Spinal cord (tissue), 9 donors: ENCODE measurements at regions not wholly inside any gene's neighbourhood (a gene's known extent, or its start where the extent isn't known, plus 50 kb on each side); places are given as distances from the start of the nearest gene placed in this dataset.
A peak's percentile ranks its signal among the peaks of the same experiment; 100 is the strongest.

Experiments used
- DNase-seq, 6 donors: peaks; one replicate each; pipeline versions ENCODE4 v3.0.0 to v3.0.0-alpha.2; 2013 to 2015; ENCODE audit warnings: low spot score in 6 of 6, low read depth in 4 of 6
- H3K27ac ChIP-seq: one replicate; pipeline ENCODE4 v1.5.1; 2013; ENCODE audit warnings: low read depth, low read length, control low read depth
- H3K27me3 ChIP-seq: one replicate; pipeline ENCODE4 v1.6.1; 2013; ENCODE audit warnings: low read length; ENCODE audit not compliant: control insufficient read depth, insufficient read depth
- H3K36me3 ChIP-seq: one replicate; pipeline ENCODE4 v1.6.1; 2013; ENCODE audit warnings: low read length; ENCODE audit not compliant: control insufficient read depth, insufficient read depth
- H3K4me1 ChIP-seq: one replicate; pipeline ENCODE4 v1.6.1; 2013; ENCODE audit warnings: low read length; ENCODE audit not compliant: control insufficient read depth, insufficient read depth
- H3K4me3 ChIP-seq: one replicate; pipeline ENCODE4 v1.5.1; 2013; ENCODE audit warnings: low read depth, low read length, control low read depth
- H3K9me3 ChIP-seq: one replicate; pipeline ENCODE4 v1.6.1; 2013; ENCODE audit warnings: low read length; ENCODE audit not compliant: control insufficient read depth, insufficient read depth
- WGBS: methylation state at CpG from one replicate; pipeline ENCODE4 v1.1.5; 2013; ENCODE audit warnings: missing lambda C conversion rate; ENCODE audit not compliant: insufficient coverage; 5-methylcytosine and 5-hydroxymethylcytosine counted together
- donor health status: healthy.

- no peak overlapping the region for H3K27ac ChIP-seq
- H3K4me1 ChIP-seq = peaks cover 20% of the 10 kb centered on the region
- DNase-seq = no peak
- H3K27me3 ChIP-seq = no peaks in the 10 kb centered on the region
- no peaks in the 10 kb centered on the region for H3K36me3 ChIP-seq
- WGBS = 95% methylated on average over 3 of the region's 4 CpGs
- no peaks in the 10 kb centered on the region for H3K9me3 ChIP-seq
- H3K4me3 ChIP-seq = no peak overlapping the region
Measured at GRCh38 chr5:179435181-179435580, 89.9 kb upstream of the ADAMTS2 start.

- 85% methylated on average over 7 of the region's 7 CpGs for WGBS
- no peak for DNase-seq
- Histone ChIP-seq H3K9me3 (no peaks in the 10 kb centered on the region), H3K4me3 (no peak overlapping the region), H3K27me3 (no peaks in the 10 kb centered on the region), H3K27ac (no peak overlapping the region), H3K4me1 (peaks cover 5% of the 10 kb centered on the region), H3K36me3 (no peaks in the 10 kb centered on the region)
Measured at GRCh38 chr5:179432547-179432946, 87.3 kb upstream of the ADAMTS2 start.

GRCh38 chr5:179431221-179431824 lies 86.1 kb upstream of the ADAMTS2 start:
- DNase-seq = no peak
- Histone ChIP-seq H3K4me1 (no peaks in the 10 kb centered on the region), H3K27ac (no peak overlapping the region), H3K36me3 (no peaks in the 10 kb centered on the region), H3K4me3 (no peak overlapping the region), H3K9me3 (no peaks in the 10 kb centered on the region), H3K27me3 (no peaks in the 10 kb centered on the region)
- no CpG with 5 or more reads among the region's 6 CpGs for WGBS

- no peak overlapping the region for H3K4me3 ChIP-seq
- no peaks in the 10 kb centered on the region for H3K36me3 ChIP-seq
- H3K27me3 ChIP-seq = no peaks in the 10 kb centered on the region
- H3K27ac ChIP-seq = no peak overlapping the region
- DNase-seq = no peak
- WGBS = 90% methylated on average over 22 of the region's 22 CpGs
- no peaks in the 10 kb centered on the region for H3K4me1 ChIP-seq
- H3K9me3 ChIP-seq = no peaks in the 10 kb centered on the region
Measured at GRCh38 chr5:179430193-179431175, 85.2 kb upstream of the ADAMTS2 start.

- Histone ChIP-seq H3K4me1 (peaks cover 3% of the 10 kb centered on the region), H3K27me3 (no peaks in the 10 kb centered on the region), H3K9me3 (no peaks in the 10 kb centered on the region), H3K4me3 (no peak overlapping the region), H3K36me3 (no peaks in the 10 kb centered on the region), H3K27ac (no peak overlapping the region)
- DNase-seq = no peak
- WGBS = 84% methylated on average over 21 of the region's 21 CpGs
Measured at GRCh38 chr5:179427676-179428056, 82.4 kb upstream of the ADAMTS2 start.

- Histone ChIP-seq H3K4me1 (peaks cover 7% of the 10 kb centered on the region), H3K27me3 (no peaks in the 10 kb centered on the region), H3K9me3 (no peaks in the 10 kb centered on the region), H3K27ac (no peak overlapping the region), H3K36me3 (no peaks in the 10 kb centered on the region), H3K4me3 (no peak overlapping the region)
- 63% methylated on average over 25 of the region's 28 CpGs for WGBS
- DNase-seq = no peak
Measured at GRCh38 chr5:179427032-179427675, 81.9 kb upstream of the ADAMTS2 start.

- H3K27ac ChIP-seq = no peak overlapping the region
- peaks cover 18% of the 10 kb centered on the region for H3K4me1 ChIP-seq
- H3K9me3 ChIP-seq = no peaks in the 10 kb centered on the region
- no peak overlapping the region for H3K4me3 ChIP-seq
- H3K36me3 ChIP-seq = no peaks in the 10 kb centered on the region
- 65% methylated on average over 11 of the region's 11 CpGs for WGBS
- H3K27me3 ChIP-seq = no peaks in the 10 kb centered on the region
- DNase-seq = no peak
Measured at GRCh38 chr5:179422908-179423481, 77.7 kb upstream of the ADAMTS2 start.

GRCh38 chr5:179422213-179422855 lies 77.1 kb upstream of the ADAMTS2 start:
- no peak overlapping the region for H3K27ac ChIP-seq
- H3K4me1 ChIP-seq = peaks cover 19% of the 10 kb centered on the region
- H3K36me3 ChIP-seq = no peaks in the 10 kb centered on the region
- no peaks in the 10 kb centered on the region for H3K27me3 ChIP-seq
- 62% methylated on average over 7 of the region's 7 CpGs for WGBS
- H3K9me3 ChIP-seq = no peaks in the 10 kb centered on the region
- peak in 1 of 6 donors; percentile 72 for DNase-seq
- H3K4me3 ChIP-seq = no peak overlapping the region
